HepG2 (cell line): ENCODE measurements at regions not wholly inside any gene's neighbourhood (a gene's known extent, or its start where the extent isn't known, plus 50 kb on each side); places are given as distances from the start of the nearest gene placed in this dataset.

Experiments
- CTCF ChIP-seq: sonication (generic); formaldehyde crosslinking; IDR thresholded peaks from 2 replicates; pipeline ENCODE4 v1.5.0; 2020; ENCODE audit warnings: mild to moderate bottlenecking, missing genetic modification reagents, moderate library complexity
- EEA1 ChIP-seq: sonication (generic); formaldehyde crosslinking; IDR thresholded peaks from 2 replicates; pipeline ENCODE4 v1.5.1; 2020; ENCODE audit warnings: mild to moderate bottlenecking, missing genetic modification reagents, borderline replicate concordance
- GMEB1 ChIP-seq: sonication (generic); formaldehyde crosslinking; IDR thresholded peaks from 2 replicates; pipeline ENCODE4 v1.5.1; 2020; ENCODE audit warnings: missing genetic modification reagents, mild to moderate bottlenecking, borderline replicate concordance
- MAFG ChIP-seq: sonication (generic); formaldehyde crosslinking; IDR thresholded peaks from 2 replicates; pipeline ENCODE4 v1.5.1; 2020; ENCODE audit warnings: mild to moderate bottlenecking, missing genetic modification reagents
- RAD21 ChIP-seq: fragments of 450-650 bp; formaldehyde crosslinking; IDR thresholded peaks from 2 replicates; pipeline ENCODE4 v1.5.0; 2020; ENCODE audit warnings: mild to moderate bottlenecking
- RFX5 ChIP-seq: IDR thresholded peaks from 2 replicates; pipeline ENCODE4 v1.6.1; 2011; ENCODE audit warnings: low read depth, low read length, improper control_type of control experiment
- SIN3A ChIP-seq: IDR thresholded peaks from 2 replicates; pipeline ENCODE4 v1.6.1; 2011; ENCODE audit warnings: low read depth, mild to moderate bottlenecking, control low read depth, low read length, borderline replicate concordance
- YY1 ChIP-seq: IDR thresholded peaks from 2 replicates; pipeline ENCODE4 v1.6.1; 2011; ENCODE audit warnings: low read length, low read depth, moderate library complexity, mild to moderate bottlenecking; ENCODE audit not compliant: insufficient read depth, insufficient replicate concordance

GRCh38 chr20:60659240-60659639 lies 592.8 kb upstream of the CDH4 start:
- TF ChIP-seq GMEB1 (CRISPR knock-in tag) (no peak), YY1 (no peak), MAFG (CRISPR knock-in tag) (no peak), CTCF (CRISPR knock-in tag) (no peak), RFX5 (no peak), EEA1 (CRISPR knock-in tag) (no peak), RAD21 (CRISPR knock-in tag) (no peak), SIN3A (no peak)
